BLaER1 (cell line): ENCODE measurements at regions not wholly inside any gene's neighbourhood (a gene's known extent, or its start where the extent isn't known, plus 50 kb on each side); places are given as distances from the start of the nearest gene placed in this dataset.

Source experiments
- H3K27ac ChIP-seq: shearing (Covaris generic); formaldehyde crosslinking; 2 replicates; pipeline ENCODE4 v1.8.1; 2022
- H3K27me3 ChIP-seq: shearing (Covaris generic); formaldehyde crosslinking; 2 replicates; pipeline ENCODE4 v1.8.1; 2022
- H3K36me3 ChIP-seq: shearing (Covaris generic); formaldehyde crosslinking; 2 replicates; pipeline ENCODE4 v1.8.1; 2022
- H3K4me1 ChIP-seq: shearing (Covaris generic); formaldehyde crosslinking; 2 replicates; pipeline ENCODE4 v1.8.1; 2022
- H3K4me2 ChIP-seq: shearing (Covaris generic); formaldehyde crosslinking; 2 replicates; pipeline ENCODE4 v1.8.1; 2022
- H3K4me3 ChIP-seq: shearing (Covaris generic); formaldehyde crosslinking; 2 replicates; pipeline ENCODE4 v1.8.1; 2022
- H3K9ac ChIP-seq: shearing (Covaris generic); formaldehyde crosslinking; 2 replicates; pipeline ENCODE4 v1.8.1; 2022
- H3K9me3 ChIP-seq: shearing (Covaris generic); formaldehyde crosslinking; 2 replicates; pipeline ENCODE4 v1.8.1; 2022
- H4K20me1 ChIP-seq: shearing (Covaris generic); formaldehyde crosslinking; 2 replicates; pipeline ENCODE4 v1.8.1; 2022
- Cebpa-rat ChIP-seq: shearing (Covaris generic); IDR thresholded peaks from 2 replicates; pipeline ENCODE4 v1.8.1; 2022

DNA sequence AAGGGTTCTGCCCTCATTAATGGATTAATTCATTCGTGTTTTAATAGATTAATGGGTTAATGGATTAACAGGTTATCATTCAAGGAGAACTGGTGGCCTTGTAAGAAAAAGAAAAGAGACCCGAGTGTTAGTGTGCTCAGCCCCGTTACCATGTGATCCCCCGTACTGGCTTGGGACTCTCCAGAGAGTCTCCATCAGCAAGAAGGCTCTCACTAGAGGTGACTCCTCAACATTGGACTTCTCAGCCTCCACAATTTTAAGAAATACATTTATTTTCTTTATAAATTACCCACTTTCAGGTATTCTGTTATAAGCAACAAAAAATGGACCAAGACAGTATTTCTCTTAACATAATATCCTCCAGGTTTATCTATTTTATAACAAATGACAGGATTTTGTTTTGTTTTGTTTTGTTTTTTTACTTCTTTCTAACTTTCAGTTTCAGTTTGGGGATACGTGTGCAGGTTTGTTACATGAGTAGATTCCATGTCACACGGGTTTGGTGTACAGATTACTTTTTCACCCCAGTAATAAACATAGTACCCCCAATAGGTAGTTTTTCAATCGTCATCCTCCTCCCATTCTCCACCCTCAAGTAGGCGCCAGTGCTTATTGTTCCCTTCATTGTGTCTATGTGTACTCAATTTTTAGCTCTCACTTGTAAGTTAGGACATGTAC, 456.1 kb downstream of the DNAH5 start:
- Histone ChIP-seq H4K20me1 (no peaks in the 10 kb centered on the region), H3K27me3 (no peaks in the 10 kb centered on the region), H3K9me3 (no peaks in the 10 kb centered on the region), H3K4me2 (no peak overlapping the region), H3K4me3 (no peak overlapping the region), H3K4me1 (peaks cover 6% of the 10 kb centered on the region), H3K36me3 (no peaks in the 10 kb centered on the region), H3K9ac (no peak overlapping the region), H3K27ac (no peak overlapping the region)
- TF ChIP-seq Cebpa-rat = no peak

DNA sequence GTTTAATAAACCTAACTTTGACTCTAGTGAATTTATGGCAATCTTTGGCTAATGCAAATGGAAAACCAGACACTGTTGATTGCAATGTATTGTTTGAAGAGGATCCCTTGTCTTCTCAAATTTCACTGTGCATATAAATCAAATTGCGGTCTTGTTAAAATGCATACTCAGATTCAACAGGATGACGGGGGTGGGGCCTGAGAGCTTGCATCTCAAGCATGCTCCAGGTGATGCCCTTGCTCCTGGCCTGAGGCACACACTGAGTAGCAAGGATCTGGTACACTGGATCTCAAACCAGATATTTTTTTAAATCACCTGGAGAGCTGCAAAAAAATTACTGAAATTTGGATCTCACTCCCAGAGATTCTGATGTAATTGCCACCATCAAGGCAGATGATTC, 463.7 kb downstream of the DNAH5 start:
- H3K4me3 ChIP-seq = no peak overlapping the region
- H3K9me3 ChIP-seq = 0 out of 2 replicates have a peak, but pooled peaks cover under 1% of the 10 kb centered on the region
- no peak overlapping the region for H3K9ac ChIP-seq
- H3K27ac ChIP-seq = no peak overlapping the region
- H3K27me3 ChIP-seq = no peaks in the 10 kb centered on the region
- no peak for TF ChIP-seq Cebpa-rat
- H3K4me1 ChIP-seq = peaks cover 15% of the 10 kb centered on the region
- H3K36me3 ChIP-seq = no peaks in the 10 kb centered on the region
- H3K4me2 ChIP-seq = no peak overlapping the region
- no peaks in the 10 kb centered on the region for H4K20me1 ChIP-seq

DNA sequence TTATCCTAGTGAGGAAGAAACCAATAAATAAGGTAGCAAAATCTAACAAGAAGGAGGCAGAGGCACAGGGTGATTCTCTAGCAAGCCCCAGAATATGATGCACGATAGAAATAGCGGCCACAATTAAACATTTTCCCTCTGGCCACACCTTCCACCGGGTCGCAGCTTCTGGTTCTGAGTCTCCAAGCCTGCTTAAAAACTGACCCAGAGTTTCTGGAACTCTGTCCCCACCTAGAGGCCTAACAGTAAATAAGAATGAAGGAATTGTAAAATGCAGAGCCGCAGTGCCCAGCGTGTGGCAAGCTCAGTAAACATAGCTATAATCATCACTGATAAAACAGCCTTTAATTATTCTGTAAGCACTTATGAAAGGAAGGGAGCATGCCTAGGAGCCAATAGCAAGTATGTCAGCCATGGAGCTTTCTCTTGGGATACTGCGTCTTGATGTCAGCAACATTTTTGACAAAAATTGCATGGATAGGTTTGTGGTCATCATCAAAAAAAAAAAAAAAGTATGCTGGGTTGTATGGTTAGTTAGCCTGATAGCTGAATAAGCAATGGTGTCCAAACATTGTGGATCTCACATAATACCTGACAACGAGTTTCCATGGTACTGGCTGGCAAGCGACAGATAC, 465.5 kb downstream of the DNAH5 start:
- Histone ChIP-seq H3K4me1 (peaks cover 11% of the 10 kb centered on the region), H3K9ac (no peak overlapping the region), H3K9me3 (peaks cover 14% of the 10 kb centered on the region; the same call in 1 of the 2 replicates), H3K27ac (no peak overlapping the region), H3K27me3 (no peaks in the 10 kb centered on the region), H3K4me3 (no peak overlapping the region), H3K36me3 (no peaks in the 10 kb centered on the region), H4K20me1 (no peaks in the 10 kb centered on the region), H3K4me2 (no peak overlapping the region)
- TF ChIP-seq Cebpa-rat = no peak

DNA sequence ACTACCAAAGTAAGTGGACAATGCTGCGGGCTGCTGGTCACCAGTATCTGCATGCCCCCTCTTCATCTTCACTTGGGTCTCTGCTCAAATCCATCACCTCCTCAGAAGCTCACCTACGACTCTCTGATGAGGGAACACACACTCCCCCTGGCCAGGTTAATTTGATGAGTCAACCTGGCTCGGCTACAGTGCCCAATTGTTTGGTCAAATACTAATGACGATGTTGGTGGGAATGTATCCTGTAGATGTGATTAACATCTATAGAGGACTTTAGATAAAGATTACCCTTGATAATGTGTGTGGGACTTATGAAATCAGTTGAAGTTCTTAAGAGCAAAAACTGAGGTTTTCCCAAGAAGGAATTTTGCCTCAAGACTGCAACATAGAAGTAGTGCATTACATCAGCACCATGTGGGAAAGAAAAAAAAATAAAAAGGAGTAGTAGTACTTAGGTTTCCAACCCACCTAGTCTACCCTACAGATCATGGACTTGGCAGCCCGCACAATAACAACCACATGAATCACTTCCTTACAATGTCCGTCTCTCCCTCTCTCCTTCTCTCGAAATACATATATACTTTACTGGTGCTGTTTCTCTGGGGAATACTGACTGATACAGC, 467.3 kb downstream of the DNAH5 start:
- H4K20me1 ChIP-seq = no peaks in the 10 kb centered on the region
- H3K27ac ChIP-seq = no peak overlapping the region
- no peak overlapping the region for H3K4me2 ChIP-seq
- no peak for TF ChIP-seq Cebpa-rat
- H3K9me3 ChIP-seq = peaks cover 14% of the 10 kb centered on the region; the same call in 1 of the 2 replicates
- H3K27me3 ChIP-seq = no peaks in the 10 kb centered on the region
- peaks cover 11% of the 10 kb centered on the region for H3K4me1 ChIP-seq
- H3K36me3 ChIP-seq = no peaks in the 10 kb centered on the region
- H3K9ac ChIP-seq = no peak overlapping the region
- no peak overlapping the region for H3K4me3 ChIP-seq

DNA sequence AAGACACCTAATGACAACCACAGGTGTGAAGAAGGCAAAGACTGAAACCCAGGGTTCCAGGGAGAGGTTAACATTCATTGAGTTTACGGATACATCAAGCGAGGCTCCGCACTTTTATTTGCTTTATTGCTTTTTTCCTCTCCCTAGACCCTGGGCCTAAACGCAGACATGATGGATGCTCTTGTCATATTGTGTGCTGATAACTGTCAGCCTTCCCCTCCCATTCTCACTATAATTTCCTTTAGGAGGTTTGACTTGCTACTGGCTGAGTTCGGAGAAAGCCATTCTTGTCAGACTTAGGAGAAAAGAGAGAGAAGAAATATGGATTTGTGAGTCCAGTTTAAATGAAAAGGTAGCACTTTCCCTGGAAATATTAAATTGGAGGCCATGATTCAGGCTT, 471.6 kb downstream of the DNAH5 start:
- no peak overlapping the region for H3K4me2 ChIP-seq
- H3K4me1 ChIP-seq = peaks cover 23% of the 10 kb centered on the region
- peaks cover 14% of the 10 kb centered on the region; the same call in 1 of the 2 replicates for H3K9me3 ChIP-seq
- no peak for TF ChIP-seq Cebpa-rat
- no peak overlapping the region for H3K4me3 ChIP-seq
- H3K36me3 ChIP-seq = no peaks in the 10 kb centered on the region
- H3K27me3 ChIP-seq = no peaks in the 10 kb centered on the region
- no peak overlapping the region for H3K27ac ChIP-seq
- no peak overlapping the region for H3K9ac ChIP-seq
- H4K20me1 ChIP-seq = no peaks in the 10 kb centered on the region

DNA sequence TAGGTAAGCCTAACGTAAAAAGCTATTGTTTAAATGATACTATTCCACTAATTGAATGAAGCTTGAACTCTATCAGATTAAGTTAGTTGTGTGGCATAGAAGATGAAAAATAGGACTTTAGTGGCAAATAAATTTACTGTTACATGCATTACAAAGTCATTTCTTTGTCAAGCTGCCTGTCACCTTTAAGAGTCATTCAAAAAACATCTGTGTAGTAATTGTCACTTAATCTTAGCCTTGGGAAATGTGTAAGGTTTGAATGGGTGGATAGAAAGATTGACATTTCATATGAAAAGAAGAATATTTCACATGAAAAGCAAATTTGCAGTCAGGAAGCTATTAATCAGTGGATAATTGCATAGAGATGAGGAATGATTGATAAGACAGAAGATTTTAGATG, 473.5 kb downstream of the DNAH5 start:
- Histone ChIP-seq H3K9me3 (peaks cover 14% of the 10 kb centered on the region; the same call in 1 of the 2 replicates), H3K4me2 (no peak overlapping the region), H3K27me3 (no peaks in the 10 kb centered on the region), H3K27ac (no peak overlapping the region), H3K36me3 (no peaks in the 10 kb centered on the region), H3K9ac (no peak overlapping the region), H3K4me3 (no peak overlapping the region), H3K4me1 (peaks cover 14% of the 10 kb centered on the region), H4K20me1 (no peaks in the 10 kb centered on the region)
- TF ChIP-seq Cebpa-rat = no peak

DNA sequence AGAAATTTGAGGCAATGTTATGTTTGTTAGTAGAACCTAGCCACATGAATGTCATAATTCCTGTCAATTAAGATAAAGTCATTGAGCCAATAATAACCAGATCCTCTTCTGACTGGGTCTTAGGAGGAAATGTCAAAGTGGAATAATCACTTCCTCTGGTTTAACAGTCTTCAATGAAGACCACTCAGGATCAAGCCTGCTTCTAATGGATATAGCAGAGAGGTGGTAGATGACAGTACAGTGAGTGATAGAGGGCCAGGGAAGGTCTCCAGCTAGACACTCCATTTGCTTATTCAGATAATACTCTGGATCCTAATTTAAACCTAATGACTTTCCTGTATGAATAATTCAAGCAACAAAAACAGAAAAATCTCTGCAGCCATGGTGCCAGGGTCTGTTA, 474.2 kb downstream of the DNAH5 start:
- Histone ChIP-seq H3K27me3 (no peaks in the 10 kb centered on the region), H3K4me1 (peaks cover 12% of the 10 kb centered on the region), H3K4me2 (0 out of 2 replicates have a peak overlapping the region, but pooled peaks have one; percentile 15), H3K9ac (no peak overlapping the region), H3K9me3 (peaks cover 9% of the 10 kb centered on the region; the same call in 1 of the 2 replicates), H4K20me1 (no peaks in the 10 kb centered on the region), H3K4me3 (no peak overlapping the region), H3K36me3 (no peaks in the 10 kb centered on the region), H3K27ac (no peak overlapping the region)
- no peak for TF ChIP-seq Cebpa-rat

DNA sequence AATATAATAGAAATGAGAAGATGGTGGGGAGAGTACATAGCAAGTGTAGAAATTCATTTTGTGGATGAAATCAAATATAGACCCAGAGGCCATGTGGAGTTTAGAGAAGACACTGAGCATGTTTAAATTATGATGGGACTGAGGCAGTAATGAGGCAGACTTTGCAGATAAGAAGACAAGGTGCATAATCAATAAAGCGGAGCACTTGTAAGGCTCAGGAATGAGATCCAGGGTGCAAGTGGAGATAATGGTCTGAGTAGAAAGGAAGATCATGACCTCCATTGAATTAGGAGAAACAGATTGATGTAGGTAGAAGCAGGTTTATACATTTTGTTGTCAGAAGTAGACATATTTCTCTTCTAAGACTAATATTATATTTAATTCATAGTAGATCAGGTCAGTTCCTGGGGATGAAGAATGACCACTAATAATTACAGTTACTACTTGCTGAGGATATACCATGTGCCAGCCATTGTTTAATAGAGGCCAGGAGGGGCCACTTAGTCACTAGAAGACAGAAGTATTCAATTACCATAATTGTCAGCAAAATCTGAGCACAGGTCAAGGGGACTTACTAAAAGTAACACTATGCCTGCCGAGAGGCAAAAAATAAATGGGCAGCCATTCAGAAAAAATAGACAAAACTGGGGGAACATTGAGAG, 479.8 kb downstream of the DNAH5 start:
- H3K4me3 ChIP-seq = no peak overlapping the region
- H4K20me1 ChIP-seq = no peaks in the 10 kb centered on the region
- no peak overlapping the region for H3K27ac ChIP-seq
- no peak for TF ChIP-seq Cebpa-rat
- no peaks in the 10 kb centered on the region for H3K9me3 ChIP-seq
- no peak overlapping the region for H3K4me2 ChIP-seq
- H3K27me3 ChIP-seq = no peaks in the 10 kb centered on the region
- peaks cover 2% of the 10 kb centered on the region; the same call in 1 of the 2 replicates for H3K4me1 ChIP-seq
- no peak overlapping the region for H3K9ac ChIP-seq
- H3K36me3 ChIP-seq = no peaks in the 10 kb centered on the region

DNA sequence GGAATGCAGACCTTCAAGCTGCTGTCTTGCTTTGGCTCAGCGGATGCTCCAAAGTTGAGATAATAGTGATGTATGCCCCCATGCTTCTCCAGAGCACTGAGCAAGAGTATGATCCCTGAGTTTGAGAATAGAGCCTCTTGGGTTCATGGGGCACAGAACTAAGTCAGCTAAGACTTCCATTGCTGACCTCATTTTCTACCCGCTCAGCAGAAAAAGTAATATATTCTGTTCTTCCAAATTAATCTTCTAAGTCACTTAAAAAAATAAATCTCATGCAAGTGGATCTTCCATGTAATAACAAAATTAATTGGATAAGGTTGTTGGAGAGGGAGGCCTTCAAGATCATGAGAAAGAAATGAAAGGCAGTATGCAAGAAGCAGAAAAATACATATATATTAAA, 483.9 kb downstream of the DNAH5 start:
- H3K4me2 ChIP-seq = no peak overlapping the region
- TF ChIP-seq Cebpa-rat = no peak
- H3K9me3 ChIP-seq = no peaks in the 10 kb centered on the region
- H3K27me3 ChIP-seq = no peaks in the 10 kb centered on the region
- no peaks in the 10 kb centered on the region for H3K4me1 ChIP-seq
- no peak overlapping the region for H3K4me3 ChIP-seq
- no peak overlapping the region for H3K9ac ChIP-seq
- no peaks in the 10 kb centered on the region for H3K36me3 ChIP-seq
- no peaks in the 10 kb centered on the region for H4K20me1 ChIP-seq
- no peak overlapping the region for H3K27ac ChIP-seq

DNA sequence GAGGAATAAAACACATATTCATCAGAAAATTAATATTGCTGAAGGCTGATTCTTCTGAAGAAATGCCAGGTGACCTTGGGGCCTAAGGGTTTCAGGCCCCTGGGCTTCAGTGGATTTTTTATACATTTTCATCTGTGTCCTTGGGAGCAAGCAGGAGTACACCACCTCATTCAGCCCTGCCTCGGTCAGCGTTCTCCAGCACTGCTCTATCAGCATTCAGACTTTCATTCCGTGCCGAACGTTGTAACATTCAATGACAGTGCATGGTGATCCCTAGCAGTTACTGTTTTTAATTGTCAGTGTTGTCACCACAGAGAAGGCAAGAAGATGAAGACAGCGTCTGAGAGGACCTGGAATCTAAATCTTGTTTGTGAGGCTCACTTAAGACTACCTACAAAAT, 490.4 kb downstream of the DNAH5 start:
- Histone ChIP-seq H3K4me3 (no peak overlapping the region), H3K9me3 (no peaks in the 10 kb centered on the region), H4K20me1 (no peaks in the 10 kb centered on the region), H3K9ac (no peak overlapping the region), H3K36me3 (no peaks in the 10 kb centered on the region), H3K27me3 (no peaks in the 10 kb centered on the region), H3K27ac (no peak overlapping the region), H3K4me1 (no peaks in the 10 kb centered on the region), H3K4me2 (no peak overlapping the region)
- TF ChIP-seq Cebpa-rat = no peak
